SK-N-SH (cell line): ENCODE measurements at regions not wholly inside any gene's neighbourhood (a gene's known extent, or its start where the extent isn't known, plus 50 kb on each side); places are given as distances from the start of the nearest gene placed in this dataset.

Experiments
- CTCF ChIA-PET: fragments of 300-600, 350-600 bp; formaldehyde crosslinking; extraction: SDS; loops from one replicate; lab custom pipeline; 2021; lab: Yijun Ruan, JAX
- POLR2A ChIA-PET: fragments of 350-600 bp; sonication (Branson Sonifier 250); formaldehyde crosslinking; extraction: SDS; loops from one replicate; lab custom pipeline; 2020; ENCODE audit warnings: antibody characterized with exemption, inconsistent platforms; lab: Yijun Ruan, JAX
- DNase-seq: peaks from one replicate; pipeline ENCODE4 v3.0.0; 2012
- H2AFZ ChIP-seq: fragments of 200-600 bp; sonication (generic); 2 replicates; pipeline ENCODE4 v1.8.1; 2016; ENCODE audit warnings: antibody characterized with exemption, mild to moderate bottlenecking, low read depth
- H3F3A ChIP-seq: fragments of 200-600 bp; sonication (generic); replicated peaks from 2 replicates; pipeline ENCODE3; 2016; ENCODE audit warnings: antibody characterized with exemption, mild to moderate bottlenecking; ENCODE audit not compliant: insufficient read depth
- H3K27ac ChIP-seq, 2 experiments: fragments of 200-500 bp in 1 of 2; fragments of 200-600 bp in 1 of 2; sonication (Bioruptor generic) in 1 of 2; sonication (generic), shearing (Covaris generic) in 1 of 2; 2 replicates each; pipeline versions ENCODE4 v1.5.1 to v1.6.1; 2014 to 2016; ENCODE audit warnings: low read depth in 2 of 2, inconsistent platforms in 1 of 2, low read length in 1 of 2, mild to moderate bottlenecking in 1 of 2, mixed read lengths in 1 of 2
- H3K27me3 ChIP-seq: fragments of 200-600 bp; sonication (generic), shearing (Covaris generic); 2 replicates; pipeline ENCODE4 v1.6.1; 2016; ENCODE audit warnings: mixed run types; ENCODE audit not compliant: insufficient read depth
- H3K36me3 ChIP-seq, 2 experiments: fragments of 200-500 bp in 1 of 2; fragments of 200-600 bp in 1 of 2; sonication (Bioruptor generic) in 1 of 2; sonication (generic) in 1 of 2; replicated peaks in 1 of 2; 2 replicates each; pipeline versions ENCODE3 to v1.5.1; 2014 to 2016; ENCODE audit warnings: low read length in 1 of 2, mild to moderate bottlenecking in 1 of 2; ENCODE audit not compliant: insufficient read depth in 2 of 2, control insufficient read depth in 1 of 2
- H3K4me1 ChIP-seq, 2 experiments: fragments of 200-500 bp in 1 of 2; fragments of 200-600 bp in 1 of 2; sonication (Bioruptor generic) in 1 of 2; sonication (generic), shearing (Covaris generic) in 1 of 2; 2 replicates each; pipeline versions ENCODE4 v1.5.1 to v1.6.1; 2014 to 2016; ENCODE audit warnings: low read depth in 1 of 2, low read length in 1 of 2, mixed run types in 1 of 2; ENCODE audit not compliant: insufficient read depth in 2 of 2, control insufficient read depth in 1 of 2
- H3K4me2 ChIP-seq: fragments of 200-600 bp; sonication (generic), shearing (Covaris generic); 2 replicates; pipeline ENCODE4 v1.6.1; 2017; ENCODE audit warnings: mixed run types
- H3K4me3 ChIP-seq, 2 experiments: fragments of 200-500 bp in 1 of 2; fragments of 200-600 bp in 1 of 2; sonication (Bioruptor generic) in 1 of 2; sonication (generic), shearing (Covaris generic) in 1 of 2; 2 replicates each; pipeline versions ENCODE4 v1.5.1 to v1.8.1; 2014 to 2016; ENCODE audit warnings: low read depth in 2 of 2, inconsistent platforms in 1 of 2, low read length in 1 of 2, mild to moderate bottlenecking in 1 of 2, mixed read lengths in 1 of 2, moderate library complexity in 1 of 2
- H3K79me2 ChIP-seq: fragments of 200-600 bp; sonication (generic); 2 replicates; pipeline ENCODE4 v1.8.1; 2017; ENCODE audit warnings: mild to moderate bottlenecking; ENCODE audit not compliant: insufficient read depth
- H3K9ac ChIP-seq: fragments of 200-600 bp; sonication (generic); 2 replicates; pipeline ENCODE4 v1.6.1; 2017; ENCODE audit warnings: mixed run types
- H3K9me2 ChIP-seq: fragments of 200-600 bp; sonication (generic); 2 replicates; pipeline ENCODE4 v1.6.1; 2017; ENCODE audit warnings: mixed run types
- H3K9me3 ChIP-seq: fragments of 200-600 bp; sonication (generic); 2 replicates; pipeline ENCODE4 v1.6.1; 2017; ENCODE audit warnings: mixed run types, mild to moderate bottlenecking, moderate library complexity
- H4K20me1 ChIP-seq: fragments of 200-600 bp; sonication (generic); 2 replicates; pipeline ENCODE4 v1.6.1; 2017; ENCODE audit warnings: mild to moderate bottlenecking, mixed run types; ENCODE audit not compliant: insufficient read depth
- EP300 ChIP-seq, 2 experiments: IDR thresholded peaks; 2 replicates each; pipeline versions ENCODE4 v1.4.0 to v1.6.1; 2012; ENCODE audit warnings: borderline replicate concordance in 1 of 2, low read depth in 1 of 2, low read length in 1 of 2
- FOSL2 ChIP-seq: IDR thresholded peaks from 2 replicates; pipeline ENCODE4 v1.4.0; 2012; ENCODE audit warnings: low read depth, mild to moderate bottlenecking, moderate library complexity, borderline replicate concordance
- FOXJ3 ChIP-seq: sonication (generic); formaldehyde crosslinking; IDR thresholded peaks from 2 replicates; pipeline ENCODE4 v1.5.1; 2020; ENCODE audit warnings: mild to moderate bottlenecking, missing genetic modification reagents
- FOXM1 ChIP-seq: IDR thresholded peaks from 2 replicates; pipeline ENCODE4 v1.4.0; 2012; ENCODE audit warnings: low read depth, mild to moderate bottlenecking
- GABPA ChIP-seq: IDR thresholded peaks from 2 replicates; pipeline ENCODE4 v1.4.0; 2012; ENCODE audit warnings: low read depth, mild to moderate bottlenecking
- GATA2 ChIP-seq: sonication (generic); formaldehyde crosslinking; IDR thresholded peaks from 2 replicates; pipeline ENCODE4 v1.5.0; 2020; ENCODE audit warnings: mild to moderate bottlenecking, missing genetic modification reagents
- JUND ChIP-seq: IDR thresholded peaks from 2 replicates; pipeline ENCODE4 v1.4.0; 2012
- MEF2A ChIP-seq: IDR thresholded peaks from 2 replicates; pipeline ENCODE4 v1.4.0; 2012; ENCODE audit warnings: low read depth, borderline replicate concordance
- MXI1 ChIP-seq: IDR thresholded peaks from 2 replicates; pipeline ENCODE4 v1.6.1; 2012; ENCODE audit warnings: mild to moderate bottlenecking, low read depth, low read length, improper control_type of control experiment
- NRF1 ChIP-seq: IDR thresholded peaks from 2 replicates; pipeline ENCODE4 v1.6.1; 2012; ENCODE audit warnings: low read depth, mild to moderate bottlenecking, low read length
- PBX3 ChIP-seq: IDR thresholded peaks from 2 replicates; pipeline ENCODE4; 2012
- POLR2AphosphoS5 ChIP-seq: IDR thresholded peaks from 2 replicates; pipeline ENCODE4 v1.6.1; 2012; ENCODE audit warnings: low read depth, low read length
- REST ChIP-seq: IDR thresholded peaks from 2 replicates; pipeline ENCODE4 v1.6.1; 2012; ENCODE audit warnings: mild to moderate bottlenecking, low read depth, low read length, moderate library complexity
- RFX5 ChIP-seq: IDR thresholded peaks from 2 replicates; pipeline ENCODE4 v1.6.1; 2012; ENCODE audit warnings: mild to moderate bottlenecking, improper control_type of control experiment, low read length
- RXRA ChIP-seq: IDR thresholded peaks from 2 replicates; pipeline ENCODE4 v1.4.0; 2012; ENCODE audit warnings: low read depth, mild to moderate bottlenecking, borderline replicate concordance
- SIN3A ChIP-seq: IDR thresholded peaks from 2 replicates; pipeline ENCODE4 v1.6.1; 2012; ENCODE audit warnings: low read depth, mild to moderate bottlenecking, low read length, moderate library complexity, borderline replicate concordance
- TAF1 ChIP-seq: IDR thresholded peaks from 2 replicates; pipeline ENCODE4 v1.6.1; 2012; ENCODE audit warnings: low read depth, mild to moderate bottlenecking, low read length, moderate library complexity, borderline replicate concordance
- TCF12 ChIP-seq: IDR thresholded peaks from 2 replicates; pipeline ENCODE4 v1.4.0; 2012
- USF1 ChIP-seq: IDR thresholded peaks from 2 replicates; pipeline ENCODE4 v1.4.0; 2012; ENCODE audit warnings: low read depth, borderline replicate concordance
- USF2 ChIP-seq: fragments of 150-350 bp; IDR thresholded peaks from 2 replicates; pipeline ENCODE4 v1.6.1; 2017; ENCODE audit warnings: antibody characterized with exemption, low read length, low read depth, borderline replicate concordance
- WGBS: methylation state at CpG from one replicate; pipeline ENCODE4 v1.1.6; 2017; ENCODE audit warnings: low lambda C conversion rate; 5-methylcytosine and 5-hydroxymethylcytosine counted together

- TF ChIP-seq REST: no peak
- TF ChIP-seq USF1: no peak
- no peak for TF ChIP-seq JUND
- TF ChIP-seq MEF2A: no peak
- TF ChIP-seq GABPA: no peak
- TF ChIP-seq RFX5: no peak
- TF ChIP-seq FOXM1: no peak
These were observed 547.5 kb downstream of the ELAVL2 start (continued) for GRCh38 chr9:23278561-23278960.

- 0% methylated on average over 1 of the region's 1 CpG for WGBS
- no peak overlapping the region for H3K4me3 ChIP-seq
- no peak overlapping the region for H3K4me2 ChIP-seq
- H3K27ac ChIP-seq: no peak overlapping the region
- H3K27me3 ChIP-seq: no peaks in the 10 kb centered on the region
- CTCF ChIA-PET: no interaction called here
- H3K79me2 ChIP-seq: no peaks in the 10 kb centered on the region
- TF ChIP-seq NRF1 (no peak), PBX3 (no peak), FOXJ3 (CRISPR knock-in tag) (no peak), TAF1 (no peak), EP300 (IDR thresholded peaks at IDR 0.05; ENCODE audit: borderline replicate concordance in 1 of 2, low read depth in 1 of 2, low read length in 1 of 2) (no peak), TCF12 (no peak), FOSL2 (no peak), GATA2 (CRISPR knock-in tag) (no peak), MXI1 (no peak), RXRA (no peak), USF1 (no peak), POLR2AphosphoS5 (no peak), USF2 (no peak), SIN3A (no peak)
- TF ChIP-seq, all 33 proteins: peak for 0
- no peak for DNase-seq
- Histone ChIP-seq H4K20me1 (no peaks in the 10 kb centered on the region), H3K9me2 (no peaks in the 10 kb centered on the region), H3K9ac (no peak overlapping the region), H3F3A (no peaks in the 10 kb centered on the region), H3K4me1 (no peaks in the 10 kb centered on the region), H3K9me3 (no peaks in the 10 kb centered on the region), H2AFZ (no peak overlapping the region), H3K36me3 (no peaks in the 10 kb centered on the region)
- POLR2A ChIA-PET: no interaction called here
These were observed 538.6 kb downstream of the ELAVL2 start for GRCh38 chr9:23287390-23287789.
